GM19240 (cell line): ENCODE measurements at regions not wholly inside any gene's neighbourhood (a gene's known extent, or its start where the extent isn't known, plus 50 kb on each side); places are given as distances from the start of the nearest gene placed in this dataset.
A peak's percentile ranks its signal among the peaks of the same experiment; 100 is the strongest.

Source experiments
- DNase-seq: peaks from one replicate; pipeline ENCODE4 v3.0.0; 2011; ENCODE audit warnings: low spot score; ENCODE audit not compliant: insufficient read length

DNA sequence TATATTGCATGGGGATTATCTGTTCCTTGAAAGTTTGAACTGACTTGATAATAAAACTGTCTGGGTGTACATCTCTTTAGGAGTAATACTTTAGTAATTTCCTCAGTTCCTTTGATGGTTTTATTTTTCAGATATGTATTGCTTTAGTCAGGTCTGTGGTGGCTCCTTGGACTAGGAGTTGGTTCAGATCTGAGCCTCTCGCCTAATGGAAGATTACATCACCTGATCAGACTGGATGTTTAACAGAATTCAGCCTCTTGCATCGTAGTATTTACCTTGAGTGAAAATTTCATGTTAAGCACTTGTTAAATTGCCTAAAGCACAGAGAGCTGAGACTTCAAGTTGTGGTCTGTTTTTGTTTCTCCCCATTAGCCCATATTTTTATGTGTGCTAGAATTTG, 267.3 kb downstream of the MAP2K4 start:
- no peak for DNase-seq

DNA sequence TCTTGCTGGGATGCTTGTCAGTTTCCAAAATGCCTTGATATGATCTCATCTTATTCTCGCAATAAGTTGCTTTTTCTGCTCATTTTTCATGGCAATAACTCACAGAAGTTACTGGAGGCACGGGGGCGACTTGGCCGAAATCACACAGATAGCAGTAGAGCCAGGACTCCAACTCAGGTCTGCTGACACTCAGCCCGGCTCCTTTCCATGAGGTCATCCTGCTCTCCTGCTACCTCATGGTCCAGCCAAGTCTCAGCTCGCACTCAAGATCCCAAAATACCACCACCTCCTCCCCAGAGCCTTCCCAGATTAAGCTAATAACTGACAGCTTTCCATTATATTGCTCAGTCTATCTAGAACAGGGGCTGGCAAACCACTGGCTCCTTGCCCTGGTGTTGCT, 269.5 kb downstream of the MAP2K4 start:
- no peak for DNase-seq

DNA sequence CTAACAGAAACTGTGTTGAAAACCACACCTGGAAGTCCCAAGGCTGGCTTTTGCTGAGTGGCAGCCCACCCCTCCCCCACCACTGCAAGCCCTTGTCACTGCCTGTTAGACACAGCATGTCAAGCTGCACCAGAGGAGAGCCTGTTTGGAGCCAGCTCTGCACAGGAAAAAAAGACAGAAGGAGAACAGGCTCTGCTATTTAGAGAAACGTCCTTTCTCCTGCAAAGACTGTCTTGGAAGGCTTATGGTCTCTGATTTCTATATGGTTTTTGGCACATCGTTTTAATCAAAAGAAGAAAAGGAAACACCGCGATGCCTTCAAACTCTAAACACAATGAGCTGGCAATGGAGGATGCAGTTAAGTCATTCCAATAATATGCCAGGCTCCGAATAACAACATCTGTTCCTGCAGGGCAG, 275.5 kb downstream of the MAP2K4 start:
- no peak for DNase-seq

DNA sequence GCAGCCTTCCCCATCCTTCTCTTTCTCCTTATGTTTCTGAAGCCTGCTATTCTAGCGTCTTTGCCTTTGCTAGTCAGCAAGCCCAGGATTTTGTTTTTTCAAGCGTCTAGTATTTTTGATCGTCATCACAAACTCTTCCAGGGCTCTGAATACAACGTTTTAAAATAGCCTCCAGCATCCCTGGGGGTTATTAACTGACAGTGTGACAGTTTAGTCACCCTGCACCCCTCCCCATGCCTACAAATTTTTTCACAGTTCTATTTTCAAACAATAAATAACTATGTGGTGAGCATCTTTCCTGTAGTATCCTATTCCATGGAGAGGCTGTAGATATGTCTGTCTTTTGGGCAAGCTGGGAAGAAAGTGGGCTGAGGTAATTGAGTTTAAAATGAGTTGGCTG, 280.9 kb downstream of the MAP2K4 start:
- DNase-seq = no peak

DNA sequence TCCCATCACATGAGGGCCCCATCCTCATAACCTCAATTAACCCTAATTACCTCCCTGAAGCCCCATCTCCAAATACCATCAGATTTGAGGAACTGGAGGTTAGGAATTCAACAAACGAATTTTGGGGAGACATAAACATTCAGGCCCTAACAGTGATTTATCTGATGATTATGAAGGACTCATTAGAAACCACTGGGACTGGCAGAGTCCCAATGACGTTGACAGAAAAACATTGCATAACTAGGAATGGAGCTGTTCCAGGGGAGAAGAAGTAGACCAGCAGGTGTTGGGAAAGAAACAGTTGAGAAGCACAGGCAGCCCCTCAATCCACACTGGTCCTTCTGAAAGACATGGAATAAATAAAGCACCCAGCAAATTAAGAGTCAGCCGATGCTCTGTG, 282.0 kb downstream of the MAP2K4 start:
- DNase-seq = no peak

DNA sequence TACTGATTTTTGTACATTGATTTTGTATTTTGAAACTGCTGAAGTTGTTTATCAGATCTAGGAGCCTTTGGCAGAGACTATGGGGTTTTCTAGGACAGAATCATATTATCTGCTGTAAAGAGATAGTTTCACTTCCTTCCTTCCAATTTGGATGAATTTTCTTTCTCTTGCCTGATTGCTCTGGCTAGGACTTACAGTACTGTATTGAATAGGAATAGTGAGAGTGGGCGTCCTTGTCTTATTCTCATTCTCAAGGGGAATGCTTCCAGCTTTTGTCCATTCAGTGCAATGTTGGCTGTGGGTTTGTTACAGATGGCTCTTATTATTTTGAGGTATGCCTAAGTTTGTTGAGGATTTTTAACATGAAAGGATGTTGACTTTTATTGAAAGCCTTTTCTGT, 290.1 kb downstream of the MAP2K4 start:
- no peak for DNase-seq

DNA sequence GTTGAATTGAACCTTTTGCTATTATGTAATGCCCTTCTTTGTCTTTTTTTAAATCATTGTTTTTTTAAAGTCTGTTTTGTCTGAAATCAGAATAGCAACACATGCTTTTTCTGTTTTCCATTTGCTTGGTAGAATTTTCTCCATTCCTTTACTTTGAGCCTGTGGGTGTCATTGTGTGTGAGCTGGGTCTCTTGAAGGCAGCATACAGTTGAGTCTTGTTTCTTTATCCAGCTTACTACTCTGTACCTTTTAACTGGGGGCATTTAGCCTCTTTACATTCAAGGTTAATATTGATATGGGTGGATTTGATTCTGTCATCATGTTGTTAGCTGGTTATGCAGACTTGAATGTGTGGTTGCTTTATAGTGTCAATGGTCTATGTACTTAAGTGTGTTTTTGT, 292.0 kb downstream of the MAP2K4 start:
- no peak for DNase-seq

DNA sequence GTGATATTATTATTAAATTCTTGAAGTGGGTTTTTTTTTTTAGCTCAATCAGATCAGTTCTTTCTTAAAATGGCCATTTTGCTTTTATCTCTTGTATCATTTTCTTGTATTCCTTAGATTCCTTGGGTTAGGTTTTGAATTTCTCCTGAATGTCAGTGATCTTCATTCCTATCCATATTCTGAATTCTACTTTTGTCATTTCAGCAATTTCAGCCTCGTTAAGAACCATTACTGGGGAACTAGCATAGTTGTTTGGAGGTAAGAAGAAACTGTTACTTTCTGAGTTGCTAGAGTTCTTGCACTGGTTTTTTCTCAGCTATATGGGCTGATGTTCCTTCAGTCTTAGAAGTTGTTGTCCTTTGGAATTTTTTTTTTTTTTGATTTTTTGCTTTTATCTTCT, 293.1 kb downstream of the MAP2K4 start:
- no peak for DNase-seq

DNA sequence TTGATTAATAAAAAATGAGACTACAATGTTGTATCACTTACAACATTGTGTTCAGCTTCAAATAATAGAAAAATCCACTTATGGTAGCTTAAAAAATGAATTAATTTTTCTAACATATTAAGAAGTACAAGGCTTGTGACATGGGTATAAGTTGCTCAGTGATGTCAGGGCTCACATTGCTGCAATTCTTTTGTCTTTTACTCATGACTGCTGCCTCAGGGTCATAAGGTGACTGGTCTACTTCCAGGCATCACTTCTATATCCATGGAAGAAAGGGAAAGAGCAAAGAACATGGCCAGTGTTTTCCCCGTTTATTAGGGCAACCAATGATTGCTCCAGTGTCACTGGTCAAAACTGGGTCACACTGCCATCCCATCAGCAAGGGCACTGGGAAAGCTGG, 295.3 kb downstream of the MAP2K4 start:
- no peak for DNase-seq

DNA sequence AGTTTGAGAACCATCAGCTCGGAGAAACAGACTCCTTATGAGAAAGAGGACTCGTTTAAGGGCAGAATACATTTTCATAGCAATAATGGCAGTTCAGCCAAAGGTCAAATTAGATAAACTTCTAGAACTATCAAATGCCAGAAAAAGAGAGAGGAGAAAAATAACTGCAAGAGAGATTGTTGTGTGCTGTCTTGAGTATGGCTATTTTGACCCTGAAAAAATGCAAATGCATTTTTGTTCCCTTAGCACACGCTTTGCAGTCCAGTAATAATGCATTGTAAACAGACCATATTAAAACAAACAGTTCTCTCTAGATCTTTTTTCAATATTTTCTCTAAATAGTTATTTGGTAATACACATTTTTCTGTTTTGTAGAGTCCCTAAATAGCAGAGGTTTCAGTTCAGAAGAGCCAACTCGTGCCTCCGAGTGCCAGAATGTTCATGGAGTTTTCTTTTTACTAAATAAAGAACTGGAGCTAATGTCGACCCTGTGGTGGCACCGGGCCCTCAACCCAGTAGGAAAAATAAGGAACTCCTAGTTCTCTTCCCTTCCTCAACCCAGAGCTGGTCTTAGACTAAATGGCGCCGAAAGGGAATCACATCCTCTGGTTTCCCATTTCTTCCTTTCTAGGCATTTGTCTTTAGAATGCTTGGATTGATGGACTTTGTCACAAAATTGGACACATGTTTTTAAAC, 298.0 kb downstream of the MAP2K4 start:
- DNase-seq = no peak

DNA sequence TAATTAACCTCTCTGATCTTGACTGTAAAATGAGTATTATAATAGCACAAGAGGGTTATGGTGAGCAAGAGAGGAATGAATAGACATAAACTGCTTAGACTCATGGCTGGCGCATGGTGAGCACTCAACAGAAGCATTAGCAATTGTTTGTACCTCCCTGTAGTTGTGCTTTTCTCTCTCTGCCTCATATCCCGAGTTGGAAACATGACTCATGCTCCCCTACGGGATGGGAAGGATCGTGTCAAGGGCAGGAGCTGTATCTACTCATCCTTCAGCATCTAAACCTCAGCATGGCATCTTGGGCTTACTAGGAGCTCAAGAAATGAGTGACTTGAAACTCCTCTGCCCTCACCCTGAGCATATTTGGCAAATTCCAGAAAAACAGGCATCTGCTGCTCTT, 299.6 kb downstream of the MAP2K4 start:
- DNase-seq = no peak

DNA sequence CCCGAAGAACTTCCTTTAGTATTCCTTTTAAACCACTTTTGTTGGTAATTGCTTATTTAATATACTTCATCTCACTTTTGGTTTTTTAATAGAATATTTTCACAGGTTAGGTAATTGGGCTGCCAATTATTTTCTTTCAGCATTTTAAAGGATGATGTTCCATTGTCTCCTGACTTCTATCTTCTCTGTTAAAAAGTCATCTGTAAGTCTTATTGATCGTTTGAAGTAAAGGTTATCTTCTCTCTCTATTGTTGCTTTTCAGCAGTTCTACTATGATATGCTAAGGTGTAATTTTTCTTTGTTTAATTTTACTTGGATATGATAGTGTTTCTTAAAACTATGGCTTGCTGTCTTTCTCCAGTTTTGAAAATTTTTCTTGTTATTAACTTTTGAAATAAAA, 307.5 kb downstream of the MAP2K4 start:
- no peak for DNase-seq

DNA sequence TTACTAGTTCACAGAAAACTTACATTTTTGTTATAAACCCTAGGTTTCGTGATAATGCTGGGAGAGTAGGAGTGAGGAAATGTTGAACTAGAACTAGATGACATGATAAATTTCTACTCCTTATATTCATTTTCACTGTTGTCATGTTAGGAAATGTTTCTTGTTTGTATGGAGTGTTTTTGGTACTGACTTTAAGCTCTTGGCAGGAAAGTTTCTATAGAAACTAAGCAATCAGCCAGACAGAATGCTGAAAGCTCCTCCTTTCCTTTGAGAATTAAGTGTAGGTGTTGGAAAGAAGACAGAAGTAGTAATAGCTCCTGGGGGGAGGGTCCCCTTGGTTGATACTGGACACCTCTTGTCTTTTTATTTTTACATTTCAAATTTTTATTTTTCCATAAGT, 309.8 kb downstream of the MAP2K4 start:
- no peak for DNase-seq

DNA sequence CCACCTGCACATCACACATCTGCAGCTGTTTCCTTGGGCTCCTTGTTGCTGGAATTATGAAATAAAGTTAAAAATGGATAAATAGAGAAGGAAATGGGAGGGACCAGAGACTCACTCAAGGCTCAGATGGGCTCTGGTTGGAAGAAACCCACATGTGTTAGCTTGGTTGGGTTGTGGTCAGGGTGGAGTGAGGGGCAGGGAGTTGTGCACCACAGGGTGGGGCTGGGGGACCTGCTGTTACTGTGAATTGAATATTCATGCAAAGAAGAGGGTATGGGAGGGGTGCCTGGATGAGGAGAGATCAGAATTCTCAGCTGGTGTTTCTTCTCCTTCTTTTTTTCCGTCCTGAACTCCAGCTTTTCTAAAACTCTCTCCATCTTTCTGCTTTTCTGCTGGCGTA, 320.7 kb downstream of the MAP2K4 start:
- DNase-seq = no peak

DNA sequence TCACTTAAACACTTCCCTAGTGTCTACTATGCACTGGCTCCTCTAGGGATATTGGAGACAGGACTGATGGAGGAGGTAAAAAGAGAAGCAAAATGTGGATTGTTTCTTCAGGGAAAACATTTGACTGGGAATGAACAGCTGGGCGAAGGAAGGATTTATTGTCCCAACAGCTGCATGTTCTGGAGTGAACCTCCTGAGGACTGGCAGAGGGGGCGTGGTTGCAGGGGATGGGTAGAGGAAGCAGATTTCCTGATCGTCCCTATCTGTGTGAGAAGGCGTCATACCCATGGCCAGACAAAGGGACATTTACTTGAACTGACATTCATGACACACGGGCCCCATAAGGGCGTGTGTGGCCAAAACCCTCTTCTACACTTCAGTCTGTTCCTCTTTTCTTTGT, 321.5 kb downstream of the MAP2K4 start:
- DNase-seq = no peak

DNA sequence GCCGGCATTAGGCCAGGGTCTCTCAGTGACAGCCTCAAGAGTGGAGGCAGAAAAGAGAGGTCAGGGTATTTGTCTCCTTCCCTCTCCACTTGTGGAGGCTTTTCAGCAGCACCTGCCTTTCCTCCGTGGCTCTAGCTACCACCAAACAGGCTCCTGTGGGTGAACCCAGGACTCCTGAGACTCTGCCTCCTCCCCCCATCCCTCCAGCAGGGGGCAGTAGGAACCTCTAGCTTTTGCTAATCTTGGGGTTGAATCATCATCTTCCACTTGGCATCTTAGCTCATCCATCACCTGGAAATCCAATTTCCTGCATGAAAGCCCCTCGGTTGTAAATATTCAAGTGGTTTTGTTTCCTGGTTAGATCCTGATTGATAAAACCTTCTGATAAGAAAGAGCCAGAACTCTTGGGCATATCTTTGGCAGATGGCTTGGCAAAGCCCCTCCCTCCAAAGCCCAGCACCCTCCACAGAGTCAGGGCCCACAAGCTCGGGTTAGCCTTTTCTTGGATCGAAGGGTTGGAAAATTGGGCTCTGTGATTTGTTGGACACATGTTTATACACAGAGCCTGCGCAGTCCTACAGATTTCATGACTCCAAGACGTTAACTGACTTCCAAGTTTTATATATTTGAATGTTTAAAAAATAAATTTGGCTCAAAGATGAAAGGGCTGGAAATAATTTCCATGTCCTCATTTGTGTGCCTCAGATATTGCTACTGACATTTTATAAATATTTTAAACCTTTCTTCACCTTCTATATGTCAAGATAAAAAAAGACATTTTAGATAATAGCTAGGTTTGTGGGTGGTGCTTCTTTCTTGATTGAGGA, 322.1 kb downstream of the MAP2K4 start:
- DNase-seq = peak; percentile 8

DNA sequence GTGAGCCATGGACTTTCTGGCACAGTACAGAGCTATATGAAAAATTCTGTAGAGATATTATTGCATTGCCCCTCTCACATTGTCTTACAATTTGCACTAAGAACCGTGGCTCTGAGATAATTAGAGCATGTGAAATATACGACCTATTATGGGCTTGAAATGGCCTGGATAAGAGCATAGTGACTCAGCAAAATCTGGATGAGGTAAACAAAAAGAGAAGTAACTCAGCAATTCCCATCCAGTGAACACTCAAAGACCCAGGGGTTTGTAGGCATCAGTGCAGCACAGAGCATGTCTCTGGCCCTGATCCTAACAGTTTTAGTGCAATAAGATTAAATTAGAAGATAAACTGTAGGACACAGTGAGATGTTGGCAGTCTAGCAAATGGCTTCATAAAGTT, 317.2 kb upstream of the MYOCD start:
- no peak for DNase-seq

DNA sequence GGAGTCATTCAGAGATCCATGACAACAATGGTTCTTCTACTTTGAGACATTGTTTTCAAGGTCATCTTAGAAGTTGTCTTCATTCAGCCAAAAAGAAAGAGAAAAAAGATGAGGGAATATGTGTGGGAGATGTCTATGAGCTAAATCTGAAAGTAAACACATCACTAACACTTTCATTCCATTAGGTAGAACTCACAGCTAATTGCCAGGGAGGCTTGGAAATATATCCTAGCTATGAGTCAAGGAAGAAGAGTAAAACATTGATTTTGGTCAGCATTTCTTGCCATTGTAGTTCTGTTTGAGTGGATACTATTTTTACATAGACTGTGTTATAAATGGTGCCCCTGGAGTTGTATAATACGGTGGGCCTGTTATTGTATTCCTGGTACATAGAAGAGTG, 316.4 kb upstream of the MYOCD start:
- no peak for DNase-seq

DNA sequence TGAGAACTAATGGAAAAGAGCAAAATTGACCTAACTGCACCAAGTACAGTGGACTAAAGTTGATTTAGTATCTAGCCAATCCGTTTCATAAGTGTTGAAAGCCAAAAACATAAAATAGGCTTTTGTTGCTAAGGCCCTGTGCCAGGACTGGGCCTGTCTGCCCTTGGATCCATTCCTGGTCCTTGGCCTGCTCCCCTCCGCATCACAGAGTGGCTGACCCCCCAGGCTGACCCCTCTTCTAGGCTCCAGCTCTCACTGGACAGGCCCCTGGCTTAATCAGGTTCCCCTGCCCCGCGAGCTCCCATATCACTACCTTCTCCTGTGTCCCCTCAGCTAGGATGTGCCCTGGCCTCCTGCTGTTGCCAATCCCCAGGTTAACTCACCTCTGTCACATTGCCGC, 313.6 kb upstream of the MYOCD start:
- no peak for DNase-seq

DNA sequence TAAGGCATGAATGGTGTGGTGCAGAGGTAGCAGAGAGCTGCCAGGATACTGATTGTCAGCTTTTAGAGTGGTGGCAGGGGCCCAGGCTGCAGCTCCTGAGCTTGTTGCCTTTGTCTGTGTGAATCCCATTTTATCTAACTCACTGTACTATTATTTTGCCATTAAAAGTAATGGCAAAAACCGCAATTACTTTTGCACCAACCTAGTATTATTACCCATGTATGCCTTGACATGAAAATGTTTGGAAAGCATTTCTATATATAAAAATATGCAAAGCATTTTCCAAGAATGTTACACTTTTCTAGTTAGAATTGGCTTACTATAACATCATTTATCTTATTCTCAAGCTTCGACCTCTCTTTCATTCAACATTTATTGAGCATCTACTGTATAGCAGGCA, 308.1 kb upstream of the MYOCD start:
- DNase-seq = no peak

DNA sequence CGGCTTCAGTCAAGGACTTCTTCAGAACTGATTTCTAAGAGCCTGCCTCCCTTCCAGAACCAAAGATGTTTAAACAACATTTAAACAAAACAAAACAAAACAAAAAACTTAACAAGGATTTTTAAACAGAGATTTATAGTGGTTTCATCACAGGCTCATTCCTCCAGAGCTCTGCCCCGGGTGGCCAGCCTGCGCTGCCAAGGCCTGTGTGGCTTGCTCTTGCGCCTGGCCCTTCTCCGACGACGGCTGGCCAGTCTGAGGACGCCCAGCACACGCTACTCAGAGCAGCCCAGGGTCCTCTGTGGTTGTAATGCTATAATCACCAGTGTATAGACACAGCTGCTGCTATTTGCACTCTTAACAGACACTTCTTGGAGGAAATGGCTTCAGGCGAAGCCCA, 307.2 kb upstream of the MYOCD start:
- DNase-seq = no peak

DNA sequence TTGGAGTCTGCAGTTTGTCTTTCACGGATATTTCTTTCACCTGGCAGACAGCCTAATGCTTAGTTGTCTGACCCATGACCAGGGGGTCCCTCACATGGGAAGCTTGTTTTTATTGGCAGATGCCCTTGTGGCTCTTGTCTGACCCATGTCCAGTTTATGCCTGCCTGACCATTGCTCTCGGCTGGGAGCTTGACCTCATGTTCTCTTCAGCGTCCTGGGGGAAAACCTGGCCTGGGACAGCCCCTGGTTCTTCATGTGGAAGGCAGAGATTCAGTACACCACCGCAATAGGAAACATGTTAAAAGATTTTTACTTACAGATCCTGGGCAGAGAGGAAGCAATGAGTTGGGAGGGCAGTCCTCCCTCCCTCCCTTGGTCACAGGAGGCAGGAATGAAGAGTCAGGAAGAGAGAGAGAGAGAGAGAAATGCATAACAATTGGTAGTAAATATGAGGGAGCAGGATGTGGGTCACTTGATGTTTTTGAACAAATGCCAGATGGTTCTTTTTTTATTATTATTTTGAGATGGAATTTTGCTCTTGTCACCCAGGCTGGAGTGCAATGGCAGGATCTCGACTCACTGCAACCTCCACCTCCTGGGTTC, 302.7 kb upstream of the MYOCD start:
- DNase-seq = no peak

DNA sequence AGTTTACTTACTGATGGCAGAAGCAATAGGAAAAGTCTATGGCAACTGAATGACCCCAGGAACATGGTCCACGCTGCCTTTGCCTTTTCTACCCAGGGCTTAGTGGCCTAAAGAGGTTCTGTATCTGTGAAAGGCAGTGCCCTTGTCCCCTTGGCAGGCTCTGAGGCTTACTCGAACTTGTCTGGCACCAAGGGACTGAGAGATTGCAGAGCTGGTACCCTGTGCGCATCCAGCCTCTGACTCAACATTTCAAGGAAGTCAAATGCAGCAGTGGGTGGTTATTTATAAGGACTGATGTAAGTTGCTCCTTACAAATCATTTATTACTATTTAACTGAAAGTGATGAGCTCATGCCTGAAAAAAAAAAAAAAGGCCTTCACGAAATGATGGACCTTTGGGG, 299.9 kb upstream of the MYOCD start:
- DNase-seq = no peak
